ENCODE measurements at regions not wholly inside any gene's neighbourhood (a gene's known extent, or its start where the extent isn't known, plus 50 kb on each side); places are given as distances from the start of the nearest gene placed in this dataset.

DNA sequence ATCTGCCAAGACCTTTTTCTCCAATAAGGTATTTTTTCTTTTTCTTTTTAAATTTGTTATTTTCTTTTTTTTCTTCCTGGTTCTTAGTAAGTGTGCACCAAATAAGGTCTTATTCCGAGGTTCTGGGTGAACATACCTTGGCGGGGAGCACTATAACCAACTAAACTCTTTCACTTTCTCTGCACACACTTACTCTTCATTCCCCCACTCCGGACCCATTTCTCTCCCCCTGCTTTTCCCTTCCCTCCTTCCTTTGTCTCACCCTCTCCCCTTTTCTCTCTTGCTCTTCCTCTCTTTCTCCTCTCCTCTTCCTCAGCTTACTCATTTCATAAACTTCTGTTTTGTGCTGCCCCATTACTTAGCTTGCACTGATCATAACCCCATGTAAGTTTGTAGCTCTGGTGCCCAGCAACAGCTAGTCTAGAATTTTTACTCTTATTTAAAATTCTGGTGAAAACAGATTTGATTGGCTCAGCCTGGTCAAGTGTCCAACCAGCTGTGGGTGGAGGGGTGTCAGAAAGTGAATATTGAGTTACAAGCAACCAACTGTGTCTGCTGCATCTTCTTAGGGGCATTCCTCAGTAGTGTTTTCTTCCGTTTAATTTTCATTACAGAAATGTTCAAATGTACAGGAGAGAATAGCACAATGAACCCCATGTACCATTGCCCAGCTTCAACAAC, 297.5 kb downstream of the SHQ1 start:
- H2BK12ac ChIP-seq (ENCODE audit: low read depth, low read length), result no peak overlapping the region
- no peaks in the 10 kb centered on the region; the same call in 1 of the 2 replicates for H3K23me2 ChIP-seq (ENCODE audit: low read depth, low read length)
- no peak overlapping the region for H3K4me3 ChIP-seq (ENCODE audit: extremely low read depth in 1 of 4, insufficient read depth in 2 of 4, low read depth in 3 of 4, low read length in 4 of 4)
- no peak overlapping the region for H4K8ac ChIP-seq (ENCODE audit: extremely low read depth, insufficient read depth, low read length)
- H2BK20ac ChIP-seq (ENCODE audit: low read length), result no peak overlapping the region
- H3K9me3 ChIP-seq (ENCODE audit: insufficient read depth in 2 of 2, low read depth in 1 of 2, low read length in 1 of 2), result no peaks in the 10 kb centered on the region
- 91% methylated on average over 4 of the region's 4 CpGs; no CpG with 5 or more reads in 1 of the 2 experiments for whole genome bisulfite sequencing, 2 experiments (ENCODE audit: extremely low coverage in 1 of 2, insufficient coverage in 1 of 2, insufficient read length in 1 of 2, insufficient replicate concordance in 2 of 2, low coverage in 1 of 2, low lambda C conversion rate in 2 of 2, missing lambda C conversion rate in 1 of 2)
- H3K79me2 ChIP-seq (ENCODE audit: control insufficient read depth in 1 of 2, insufficient read depth in 2 of 2, low read length in 2 of 2), result no peaks in the 10 kb centered on the region
- no peak for FAIRE-seq
- H2BK5ac ChIP-seq (ENCODE audit: low read depth, low read length), result no peak overlapping the region
- H2BK120ac ChIP-seq (replicated peaks; ENCODE audit: low read depth, low read length), result no peak overlapping the region
- no peak for DNase-seq (ENCODE audit: low read depth in 1 of 2, low spot score in 2 of 2)
- no peaks in the 10 kb centered on the region for H4K20me1 ChIP-seq (replicated peaks in 1 of 2; ENCODE audit: control insufficient read depth in 1 of 2, insufficient read depth in 2 of 2, low read length in 2 of 2)
- H2AFZ ChIP-seq (ENCODE audit: low read length), result no peak overlapping the region
- H2AK5ac ChIP-seq (ENCODE audit: low read depth, low read length), result no peak overlapping the region
- H3K9ac ChIP-seq (replicated peaks in 1 of 4; ENCODE audit: extremely low read depth in 1 of 4, low read depth in 3 of 4, low read length in 3 of 4), result no peak overlapping the region
- H4K91ac ChIP-seq (replicated peaks; ENCODE audit: insufficient read length, low read length), result no peak overlapping the region
- H3K27me3 ChIP-seq (replicated peaks in 1 of 4; ENCODE audit: control insufficient read depth in 3 of 4, extremely low read depth in 1 of 4, insufficient read depth in 3 of 4, low read length in 3 of 4), result no peaks in the 10 kb centered on the region
- no peak overlapping the region for H3K27ac ChIP-seq (ENCODE audit: low read depth, low read length)
- H3K79me1 ChIP-seq (ENCODE audit: low read depth, low read length), result no peaks in the 10 kb centered on the region
- ChIA-PET POLR2A (ENCODE audit: partially characterized antibody) (no interaction called here), CTCF (ENCODE audit: partially characterized antibody) (interaction anchor here (0.7 to 1.4 kb wide), 4 partner anchors 17 to 635 kb away, joined by 3 to 5 read pairs (median 4); no protein-coding TSS in a partner anchor)
- H3K23ac ChIP-seq (ENCODE audit: insufficient read length), result no peak overlapping the region
- no peak overlapping the region for H3K4ac ChIP-seq (replicated peaks; ENCODE audit: insufficient read length, low read depth, low read length)
- H3K14ac ChIP-seq (ENCODE audit: insufficient read length), result no peak overlapping the region
- no peak overlapping the region for H3K56ac ChIP-seq (replicated peaks; ENCODE audit: insufficient read length, low read depth, low read length)
- no peaks in the 10 kb centered on the region for H3K36me3 ChIP-seq (ENCODE audit: control insufficient read depth in 2 of 4, insufficient read depth in 4 of 4, low read length in 3 of 4)
- H3K18ac ChIP-seq (ENCODE audit: extremely low read depth, low read length), result no peak overlapping the region
- H3K4me2 ChIP-seq (ENCODE audit: insufficient read depth in 1 of 2, low read depth in 2 of 2, low read length in 2 of 2), result no peak overlapping the region
- H4K5ac ChIP-seq (ENCODE audit: insufficient read length, low read depth, low read length), result no peak overlapping the region
- H2BK15ac ChIP-seq (ENCODE audit: low read length), result no peak overlapping the region
- peaks cover 0 to 2% (median 0%) of the 10 kb centered on the region in 4 experiments; a peak in 1 of 7 replicates for H3K4me1 ChIP-seq (replicated peaks in 1 of 4; ENCODE audit: control insufficient read depth in 3 of 4, insufficient read depth in 4 of 4, low read length in 3 of 4)
- TF ChIP-seq JUN (IDR thresholded peaks at IDR 0.05; ENCODE audit: low read depth, low read length) (no peak), BRCA1 (IDR thresholded peaks at IDR 0.05; ENCODE audit: low read depth, low read length) (no peak), RXRA (IDR thresholded peaks at IDR 0.05; ENCODE audit: insufficient read depth, low read depth, low read length) (no peak), HDAC6 (IDR thresholded peaks at IDR 0.05; ENCODE audit: low read depth, low read length) (no peak)

Measured in H1 (cell line).